ENCODE measurements at regions not wholly inside any gene's neighbourhood (a gene's known extent, or its start where the extent isn't known, plus 50 kb on each side); places are given as distances from the start of the nearest gene placed in this dataset.

- TF ChIP-seq POLR2A (IDR thresholded peaks at IDR 0.05; ENCODE audit: low read depth, low read length) (no peak), TAF1 (IDR thresholded peaks at IDR 0.05; ENCODE audit: borderline replicate concordance, low read depth, low read length) (no peak), POLR2AphosphoS5 (IDR thresholded peaks at IDR 0.05; ENCODE audit: low read depth, low read length) (no peak)
- DNase-seq (ENCODE audit: insufficient read length) = no peak
- no peak for FAIRE-seq
Observed at GRCh38 chr21:35954066-35954465, 106.3 kb downstream of the SETD4 start.

DNA sequence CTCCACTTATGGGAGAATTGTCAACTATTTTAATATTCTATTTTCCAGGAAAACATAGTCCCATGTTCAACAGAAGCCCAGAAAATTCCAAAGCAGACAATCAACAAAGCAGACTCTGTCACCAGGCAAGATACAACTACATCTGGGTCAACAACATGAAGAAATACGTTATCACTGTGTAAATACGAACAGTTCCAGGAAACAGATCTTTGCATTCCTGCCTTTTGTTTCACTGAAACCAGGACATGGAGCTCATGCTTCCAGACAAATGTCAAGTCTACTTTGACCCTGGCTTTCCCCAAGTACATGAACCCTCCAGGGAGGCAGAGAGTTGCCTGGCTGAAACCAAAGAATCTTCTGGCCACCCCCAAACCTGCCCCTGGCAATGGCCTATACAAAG lies 106.7 kb downstream of the SETD4 start:
- FAIRE-seq (no peak), DNase-seq (ENCODE audit: insufficient read length) (no peak)
- TF ChIP-seq POLR2A (IDR thresholded peaks at IDR 0.05; ENCODE audit: low read depth, low read length) (no peak), TAF1 (IDR thresholded peaks at IDR 0.05; ENCODE audit: borderline replicate concordance, low read depth, low read length) (no peak), POLR2AphosphoS5 (IDR thresholded peaks at IDR 0.05; ENCODE audit: low read depth, low read length) (no peak)

GRCh38 chr21:35952651-35953340 lies 107.5 kb downstream of the SETD4 start:
- TF ChIP-seq POLR2AphosphoS5 (IDR thresholded peaks at IDR 0.05; ENCODE audit: low read depth, low read length) = no peak
- DNase-seq (ENCODE audit: insufficient read length) (no peak), FAIRE-seq (no peak)

- no peak for FAIRE-seq
- TF ChIP-seq POLR2AphosphoS5 (IDR thresholded peaks at IDR 0.05; ENCODE audit: low read depth, low read length) = no peak
- TF ChIP-seq TAF1 (IDR thresholded peaks at IDR 0.05; ENCODE audit: borderline replicate concordance, low read depth, low read length) = no peak
- no peak for TF ChIP-seq POLR2A (IDR thresholded peaks at IDR 0.05; ENCODE audit: low read depth, low read length)
Observed at GRCh38 chr21:35948982-35949381, 111.3 kb downstream of the SETD4 start.

GRCh38 chr21:35945089-35945671 lies 115.1 kb downstream of the SETD4 start:
- FAIRE-seq = no peak
- no peak for TF ChIP-seq POLR2A (IDR thresholded peaks at IDR 0.05; ENCODE audit: low read depth, low read length)
- no peak for TF ChIP-seq TAF1 (IDR thresholded peaks at IDR 0.05; ENCODE audit: borderline replicate concordance, low read depth, low read length)
- no peak for TF ChIP-seq POLR2AphosphoS5 (IDR thresholded peaks at IDR 0.05; ENCODE audit: low read depth, low read length)
- DNase-seq (ENCODE audit: insufficient read length) = no peak

More at GRCh38 chr21:35948982-35949381, 111.3 kb downstream of the SETD4 start:
- no peak for DNase-seq (ENCODE audit: insufficient read length)

GRCh38 chr21:35943752-35944151 lies 116.6 kb downstream of the SETD4 start:
- DNase-seq (ENCODE audit: insufficient read length) (no peak), FAIRE-seq (no peak)
- TF ChIP-seq TAF1 (IDR thresholded peaks at IDR 0.05; ENCODE audit: borderline replicate concordance, low read depth, low read length) = no peak
- TF ChIP-seq POLR2AphosphoS5 (IDR thresholded peaks at IDR 0.05; ENCODE audit: low read depth, low read length) = no peak
- TF ChIP-seq POLR2A (IDR thresholded peaks at IDR 0.05; ENCODE audit: low read depth, low read length) = no peak

GRCh38 chr21:35942211-35943144 lies 117.8 kb downstream of the SETD4 start:
- TF ChIP-seq POLR2A (IDR thresholded peaks at IDR 0.05; ENCODE audit: low read depth, low read length) (no peak), TAF1 (IDR thresholded peaks at IDR 0.05; ENCODE audit: borderline replicate concordance, low read depth, low read length) (no peak), POLR2AphosphoS5 (IDR thresholded peaks at IDR 0.05; ENCODE audit: low read depth, low read length) (no peak)
- peak; percentile 65 for FAIRE-seq
- DNase-seq (ENCODE audit: insufficient read length) = no peak

GRCh38 chr21:35940074-35940927 lies 120.0 kb downstream of the SETD4 start:
- DNase-seq (ENCODE audit: insufficient read length) (no peak), FAIRE-seq (peak; percentile 82)
- TF ChIP-seq POLR2A (IDR thresholded peaks at IDR 0.05; ENCODE audit: low read depth, low read length) = no peak

GRCh38 chr21:35938446-35938845 lies 121.9 kb downstream of the SETD4 start:
- FAIRE-seq (no peak), DNase-seq (ENCODE audit: insufficient read length) (no peak)
- no peak for TF ChIP-seq TAF1 (IDR thresholded peaks at IDR 0.05; ENCODE audit: borderline replicate concordance, low read depth, low read length)
- no peak for TF ChIP-seq POLR2A (IDR thresholded peaks at IDR 0.05; ENCODE audit: low read depth, low read length)
- TF ChIP-seq POLR2AphosphoS5 (IDR thresholded peaks at IDR 0.05; ENCODE audit: low read depth, low read length) = no peak

GRCh38 chr21:35933466-35933865 lies 126.9 kb downstream of the SETD4 start:
- DNase-seq (ENCODE audit: insufficient read length) (no peak), FAIRE-seq (no peak)
- TF ChIP-seq POLR2AphosphoS5 (IDR thresholded peaks at IDR 0.05; ENCODE audit: low read depth, low read length) (no peak), POLR2A (IDR thresholded peaks at IDR 0.05; ENCODE audit: low read depth, low read length) (no peak), TAF1 (IDR thresholded peaks at IDR 0.05; ENCODE audit: borderline replicate concordance, low read depth, low read length) (no peak)

Measured in GM12892 (cell line).